CD8-positive, alpha-beta memory T cell (primary cell): ENCODE measurements at regions not wholly inside any gene's neighbourhood (a gene's known extent, or its start where the extent isn't known, plus 50 kb on each side); places are given as distances from the start of the nearest gene placed in this dataset.
A peak's percentile ranks its signal among the peaks of the same experiment; 100 is the strongest.
"Not testable (repeated sequence)": the region's sequence is repeated elsewhere in the genome, so short reads cannot be mapped to it uniquely, and the experiment has no call there.

Source experiments
- CTCF ChIA-PET: fragments of 350-600 bp; sonication (Branson Sonifier 250); formaldehyde crosslinking; loops from one replicate; lab custom pipeline; 2021; ENCODE audit warnings: antibody characterized with exemption; lab: Charles Lee
- POLR2A ChIA-PET: fragments of 350-600 bp; sonication (Branson Sonifier 250); formaldehyde crosslinking; loops from one replicate; lab custom pipeline; 2021; ENCODE audit warnings: antibody characterized with exemption; lab: Charles Lee
- DNase-seq, 5 donors: peaks; one replicate each; pipeline versions ENCODE4 v3.0.0 to v3.0.0-alpha.2; 2020 to 2022; ENCODE audit warnings: mixed read lengths in 1 of 5
- H3K27ac ChIP-seq: one replicate; pipeline ENCODE4 v1.7.0; 2013; ENCODE audit warnings: low read depth, mild to moderate bottlenecking, low read length, moderate library complexity
- H3K27me3 ChIP-seq: 2 replicates; pipeline ENCODE4 v1.7.0; 2013; ENCODE audit warnings: low read length, mild to moderate bottlenecking; ENCODE audit not compliant: insufficient read depth, poor library complexity, severe bottlenecking
- H3K36me3 ChIP-seq: 2 replicates; pipeline ENCODE4 v1.7.0; 2013; ENCODE audit warnings: mild to moderate bottlenecking, low read length, moderate library complexity; ENCODE audit not compliant: insufficient read depth
- H3K4me1 ChIP-seq: 2 replicates; pipeline ENCODE4 v1.7.0; 2013; ENCODE audit warnings: mild to moderate bottlenecking, low read length, moderate library complexity; ENCODE audit not compliant: insufficient read depth
- H3K4me3 ChIP-seq: 2 replicates; pipeline ENCODE4 v1.7.0; 2013; ENCODE audit warnings: mild to moderate bottlenecking, low read length
- H3K9me3 ChIP-seq: 2 replicates; pipeline ENCODE4 v1.7.0; 2013; ENCODE audit warnings: mild to moderate bottlenecking, low read length
- H3K27ac Mint-ChIP-seq, 8 donors: one replicate each; pipeline ENCODE4 v1.8.0; 2020 to 2021; ENCODE audit warnings: mixed read lengths in 8 of 8, mild to moderate bottlenecking in 6 of 8, inconsistent platforms in 3 of 8, moderate library complexity in 3 of 8
- H3K27me3 Mint-ChIP-seq, 2 donors: one replicate each; pipeline ENCODE4 v1.8.0; 2020 to 2021; ENCODE audit warnings: mixed read lengths in 2 of 2, mild to moderate bottlenecking in 1 of 2, moderate library complexity in 1 of 2
- H3K36me3 Mint-ChIP-seq, 3 donors: one replicate each; pipeline ENCODE4 v1.8.0; 2020 to 2021; ENCODE audit warnings: mixed read lengths in 3 of 3, inconsistent platforms in 1 of 3, mild to moderate bottlenecking in 1 of 3
- H3K4me1 Mint-ChIP-seq, 3 donors: one replicate each; pipeline ENCODE4 v1.8.0; 2020 to 2021; ENCODE audit warnings: mixed read lengths in 3 of 3, inconsistent platforms in 1 of 3, mild to moderate bottlenecking in 1 of 3
- H3K4me3 Mint-ChIP-seq, 7 donors: one replicate each; pipeline ENCODE4 v1.8.0; 2020 to 2021; ENCODE audit warnings: mixed read lengths in 7 of 7, mild to moderate bottlenecking in 6 of 7, moderate library complexity in 4 of 7, inconsistent platforms in 2 of 7
- H3K9me3 Mint-ChIP-seq, 5 donors: one replicate each; pipeline ENCODE4 v1.8.0; 2020 to 2022; ENCODE audit warnings: mixed read lengths in 5 of 5, mild to moderate bottlenecking in 3 of 5, moderate library complexity in 2 of 5, inconsistent platforms in 1 of 5

GRCh38 chr9:42656789-42657188 is 473.3 kb downstream of the SPATA31A6 start:
- H3K4me1 Mint-ChIP-seq, H3K4me3 ChIP-seq, POLR2A ChIA-PET, DNase-seq, H3K27me3 ChIP-seq, H3K9me3 ChIP-seq, H3K27ac Mint-ChIP-seq, CTCF ChIA-PET, H3K36me3 ChIP-seq, H3K36me3 Mint-ChIP-seq, H3K27me3 Mint-ChIP-seq, H3K4me3 Mint-ChIP-seq, H3K4me1 ChIP-seq, H3K27ac ChIP-seq, H3K9me3 Mint-ChIP-seq: not testable (repeated sequence)

DNA sequence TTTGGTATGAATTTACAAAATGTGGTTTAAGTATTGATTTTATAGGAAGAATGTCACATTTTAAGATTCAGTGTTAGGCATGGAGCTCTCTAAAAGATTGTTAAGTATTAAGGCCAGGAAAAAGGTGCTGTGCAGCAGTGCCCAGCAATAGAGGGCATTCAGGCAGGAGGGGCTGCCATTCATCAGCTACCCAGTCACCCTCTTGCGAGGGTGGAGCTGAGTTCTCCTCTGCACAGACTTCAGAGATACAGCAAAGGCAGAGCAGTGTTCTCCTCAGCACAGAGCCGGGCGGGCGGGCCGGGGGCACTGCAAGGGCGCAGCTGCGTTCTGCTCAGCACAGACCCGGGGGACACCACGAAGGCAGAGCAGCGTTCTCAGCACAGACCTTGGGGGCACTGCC is 474.0 kb downstream of the SPATA31A6 start:
- H3K4me3 Mint-ChIP-seq, H3K9me3 Mint-ChIP-seq, POLR2A ChIA-PET, H3K4me1 ChIP-seq, H3K27ac Mint-ChIP-seq, H3K9me3 ChIP-seq, H3K27me3 Mint-ChIP-seq, H3K27ac ChIP-seq, H3K27me3 ChIP-seq, H3K36me3 ChIP-seq, H3K36me3 Mint-ChIP-seq, H3K4me1 Mint-ChIP-seq, H3K4me3 ChIP-seq, DNase-seq, CTCF ChIA-PET: not testable (repeated sequence)

GRCh38 chr9:42697146-42697545 is 513.7 kb downstream of the SPATA31A6 start:
- POLR2A ChIA-PET, CTCF ChIA-PET, H3K36me3 ChIP-seq: not testable (repeated sequence)

GRCh38 chr9:42702890-42703289 is 519.4 kb downstream of the SPATA31A6 start:
- H3K4me1 Mint-ChIP-seq, H3K9me3 ChIP-seq, H3K9me3 Mint-ChIP-seq, H3K27ac Mint-ChIP-seq, H3K27me3 ChIP-seq, H3K36me3 Mint-ChIP-seq, POLR2A ChIA-PET, H3K4me3 ChIP-seq, H3K4me1 ChIP-seq, H3K36me3 ChIP-seq, DNase-seq, H3K27me3 Mint-ChIP-seq, H3K27ac ChIP-seq, CTCF ChIA-PET, H3K4me3 Mint-ChIP-seq: not testable (repeated sequence)

More at GRCh38 chr9:42697146-42697545, 513.7 kb downstream of the SPATA31A6 start:
- H3K27me3 Mint-ChIP-seq, H3K27ac ChIP-seq, DNase-seq, H3K4me1 ChIP-seq, H3K9me3 ChIP-seq, H3K9me3 Mint-ChIP-seq, H3K27ac Mint-ChIP-seq, H3K4me3 Mint-ChIP-seq, H3K4me3 ChIP-seq, H3K4me1 Mint-ChIP-seq, H3K27me3 ChIP-seq, H3K36me3 Mint-ChIP-seq: not testable (repeated sequence)

GRCh38 chr9:42724841-42725835 is 541.7 kb downstream of the SPATA31A6 start:
- H3K27me3 ChIP-seq, H3K4me1 ChIP-seq, H3K36me3 ChIP-seq, H3K4me3 ChIP-seq, H3K4me1 Mint-ChIP-seq, CTCF ChIA-PET, H3K9me3 Mint-ChIP-seq, H3K36me3 Mint-ChIP-seq, POLR2A ChIA-PET, H3K9me3 ChIP-seq, H3K27ac ChIP-seq, H3K27me3 Mint-ChIP-seq: not testable (repeated sequence)
- Mint-ChIP-seq H3K4me3 (peak overlapping the region in 1 of 7 donors; percentile 90), H3K27ac (peak overlapping the region in 1 of 8 donors; percentile 85)
- peak in 4 of 5 donors; percentile 11 to 63 (median 54) for DNase-seq

DNA sequence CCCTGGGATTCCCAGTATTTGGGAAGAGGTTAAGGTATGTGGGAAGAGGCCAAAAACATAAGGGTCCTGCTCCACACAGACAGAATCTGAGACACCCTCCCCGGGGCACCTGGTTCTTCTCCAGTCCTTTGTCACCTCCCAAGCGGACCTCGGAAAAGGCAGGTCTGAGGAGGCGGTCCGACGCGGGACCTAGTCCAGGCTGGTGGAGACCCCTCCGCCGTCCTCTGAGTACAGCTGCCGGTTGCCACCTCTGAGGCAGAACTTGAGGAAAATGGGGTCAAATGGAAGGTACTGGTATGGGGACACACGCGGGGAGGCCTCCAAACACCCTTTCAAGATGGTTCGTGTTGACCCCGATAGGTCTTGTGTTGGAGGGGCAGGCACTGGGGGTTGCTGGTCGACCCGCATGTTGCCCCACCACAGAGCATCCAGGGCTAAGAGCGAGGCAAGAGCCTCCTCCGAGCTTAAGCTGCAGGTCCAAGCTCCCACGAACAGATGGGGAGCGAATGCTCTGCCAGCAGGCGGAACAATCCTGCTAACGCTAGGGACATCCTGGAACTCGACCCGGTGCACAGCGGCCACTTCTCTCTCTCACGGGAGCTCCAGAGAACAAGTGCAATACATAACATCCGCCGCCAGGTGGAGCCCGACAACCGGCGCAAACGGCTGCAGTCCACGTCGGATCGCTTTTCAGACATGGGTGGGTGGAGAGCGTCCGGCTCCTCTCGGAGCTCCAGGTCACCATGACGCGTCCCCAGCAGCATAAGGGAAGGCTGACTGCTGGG is 559.8 kb downstream of the SPATA31A6 start:
- H3K36me3 ChIP-seq, H3K4me1 ChIP-seq, CTCF ChIA-PET, H3K27ac ChIP-seq, H3K36me3 Mint-ChIP-seq, H3K4me1 Mint-ChIP-seq, H3K9me3 Mint-ChIP-seq, H3K27ac Mint-ChIP-seq, POLR2A ChIA-PET, H3K4me3 Mint-ChIP-seq, H3K27me3 ChIP-seq, H3K9me3 ChIP-seq, H3K27me3 Mint-ChIP-seq, H3K4me3 ChIP-seq: not testable (repeated sequence)
- peak; percentile 26 to 63 (median 33) for DNase-seq

- H3K4me1 Mint-ChIP-seq, H3K36me3 Mint-ChIP-seq, H3K4me3 ChIP-seq, H3K4me3 Mint-ChIP-seq, H3K4me1 ChIP-seq, H3K27me3 ChIP-seq, H3K27ac ChIP-seq, H3K36me3 ChIP-seq, POLR2A ChIA-PET, H3K9me3 Mint-ChIP-seq, DNase-seq, CTCF ChIA-PET, H3K9me3 ChIP-seq, H3K27me3 Mint-ChIP-seq, H3K27ac Mint-ChIP-seq: not testable (repeated sequence)
Observed at GRCh38 chr9:42757251-42757650, 573.8 kb downstream of the SPATA31A6 start.

- H3K9me3 Mint-ChIP-seq, H3K4me3 ChIP-seq, H3K4me1 ChIP-seq, POLR2A ChIA-PET, H3K27me3 Mint-ChIP-seq, H3K27ac ChIP-seq, H3K27ac Mint-ChIP-seq, H3K9me3 ChIP-seq, H3K4me3 Mint-ChIP-seq, H3K27me3 ChIP-seq, DNase-seq, CTCF ChIA-PET, H3K36me3 ChIP-seq, H3K36me3 Mint-ChIP-seq, H3K4me1 Mint-ChIP-seq: not testable (repeated sequence)
Observed at GRCh38 chr9:42759320-42759719, 575.9 kb downstream of the SPATA31A6 start.
